Loucy (cell line): ENCODE measurements at regions not wholly inside any gene's neighbourhood (a gene's known extent, or its start where the extent isn't known, plus 50 kb on each side); places are given as distances from the start of the nearest gene placed in this dataset.

Experiments used
- CTCF ChIP-seq: fragments of 200-600 bp; sonication (generic); conservative IDR thresholded peaks from 2 replicates; pipeline ENCODE4 v1.5.1; 2014; ENCODE audit warnings: mild to moderate bottlenecking, antibody characterized with exemption, low read length
- EZH2phosphoT487 ChIP-seq: fragments of 200-600 bp; IDR thresholded peaks from 2 replicates; pipeline ENCODE4 v1.6.1; 2018; ENCODE audit warnings: antibody characterized with exemption, mild to moderate bottlenecking, moderate library complexity, borderline replicate concordance

DNA sequence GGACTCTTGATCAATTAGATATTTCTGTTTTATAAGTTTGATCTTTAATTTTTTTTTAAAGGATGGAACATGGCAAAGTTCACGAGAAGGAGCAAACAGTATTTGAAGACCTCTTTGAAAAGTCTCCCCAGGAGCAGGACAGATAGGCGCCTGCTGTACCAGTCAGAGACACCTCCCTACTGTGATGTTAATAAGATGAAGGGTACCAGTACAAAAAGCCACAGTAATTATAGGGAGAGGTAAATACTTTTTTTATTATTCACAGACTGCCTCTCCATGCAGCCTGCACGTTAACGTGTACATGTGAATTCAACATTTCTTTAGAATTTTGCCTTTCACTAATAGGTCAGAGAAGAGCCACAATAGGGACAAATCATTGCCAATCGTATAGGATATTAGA is 146.5 kb upstream of the CDH6 start:
- no peak for TF ChIP-seq CTCF
- no peak for TF ChIP-seq EZH2phosphoT487
